SU-DHL-6 (cell line): ENCODE measurements at regions not wholly inside any gene's neighbourhood (a gene's known extent, or its start where the extent isn't known, plus 50 kb on each side); places are given as distances from the start of the nearest gene placed in this dataset.

Experiments used
- CTCF ChIP-seq: fragments of 200-600 bp; sonication (generic); IDR thresholded peaks from one replicate; pipeline ENCODE4 v1.5.1; 2017; ENCODE audit warnings: antibody characterized with exemption, mild to moderate bottlenecking, low read length, moderate library complexity; ENCODE audit not compliant: insufficient read depth, poor library complexity, severe bottlenecking
- EZH2phosphoT487 ChIP-seq: fragments of 200-600 bp; sonication (generic), shearing (Covaris generic); conservative IDR thresholded peaks from 2 replicates; pipeline ENCODE4 v1.6.1; 2018; ENCODE audit warnings: mild to moderate bottlenecking, antibody characterized with exemption, low read length, moderate library complexity, mixed read lengths

- no peak for TF ChIP-seq EZH2phosphoT487
- no peak for TF ChIP-seq CTCF
Measured at GRCh38 chr1:181413836-181414235, 69.5 kb upstream of the CACNA1E start.
